ENCODE measurements at regions not wholly inside any gene's neighbourhood (a gene's known extent, or its start where the extent isn't known, plus 50 kb on each side); places are given as distances from the start of the nearest gene placed in this dataset.

DNA sequence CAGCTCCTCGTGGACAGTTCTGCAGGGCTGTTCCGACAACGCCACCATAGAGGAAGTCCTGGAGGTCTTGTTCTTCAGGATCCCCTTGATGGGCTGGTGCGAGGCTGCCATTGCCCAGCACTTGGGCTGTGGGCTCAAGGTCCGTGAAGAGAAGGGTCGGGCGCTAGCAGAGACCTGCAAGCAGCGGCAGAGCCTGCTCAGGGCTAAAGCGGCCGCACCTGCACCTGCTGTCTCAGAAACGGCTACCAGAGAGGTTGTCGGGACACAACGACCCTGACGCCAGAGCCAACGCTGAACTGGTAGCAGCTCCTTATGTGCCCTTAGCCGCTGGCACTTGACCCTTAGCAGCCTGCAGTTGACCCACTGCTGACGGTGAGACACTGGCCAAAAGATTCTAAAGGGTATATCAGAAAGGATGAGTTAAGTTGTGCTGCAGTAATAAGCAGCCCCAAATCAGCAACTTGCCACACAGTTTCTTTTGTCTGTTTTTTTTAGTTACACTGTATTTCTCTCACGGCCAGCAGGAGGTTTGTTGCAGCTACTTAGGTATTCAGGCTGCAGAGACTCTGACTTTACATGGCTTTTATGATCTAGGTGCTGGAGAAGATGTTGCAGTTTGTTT, 55.5 kb upstream of the ST6GAL2 start:
- no peaks in the 10 kb centered on the region for H3K36me3 ChIP-seq (replicated peaks; ENCODE audit: control insufficient read depth, insufficient read depth, low read length)
- no peak for DNase-seq
- no peaks in the 10 kb centered on the region for H3K27me3 ChIP-seq (ENCODE audit: control insufficient read depth, insufficient read depth, low read length)
- H3K4me3 ChIP-seq (ENCODE audit: insufficient read depth, low read depth, low read length) = no peak overlapping the region

- Histone ChIP-seq H3K4me3 (ENCODE audit: insufficient read depth, low read depth, low read length) (no peak overlapping the region), H3K36me3 (replicated peaks; ENCODE audit: control insufficient read depth, insufficient read depth, low read length) (no peaks in the 10 kb centered on the region), H3K27me3 (ENCODE audit: control insufficient read depth, insufficient read depth, low read length) (no peaks in the 10 kb centered on the region)
- DNase-seq = no peak
These were observed 57.7 kb upstream of the ST6GAL2 start for GRCh38 chr2:106943468-106944200.

DNA sequence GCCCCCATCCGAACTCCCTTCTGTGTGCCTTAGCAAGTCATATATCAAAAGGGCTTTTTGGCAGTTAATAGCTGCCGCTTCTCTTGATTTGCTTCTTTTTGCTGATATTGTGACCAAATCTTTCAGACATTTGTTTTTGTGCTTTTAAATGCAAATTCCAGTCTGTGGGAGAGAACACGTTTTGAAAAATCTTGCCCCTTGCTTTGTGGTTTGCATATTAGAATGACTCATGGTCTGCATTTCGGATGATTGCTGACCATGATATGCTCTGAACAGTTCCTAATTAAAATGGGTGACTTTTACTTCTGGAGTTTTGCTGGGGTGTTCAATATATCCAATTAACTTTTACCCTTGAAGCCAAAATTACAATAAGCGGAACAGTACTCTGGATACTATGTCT, 58.2 kb upstream of the ST6GAL2 start:
- no peak for DNase-seq
- no peaks in the 10 kb centered on the region for H3K27me3 ChIP-seq (ENCODE audit: control insufficient read depth, insufficient read depth, low read length)
- H3K4me3 ChIP-seq (ENCODE audit: insufficient read depth, low read depth, low read length) = no peak overlapping the region
- no peaks in the 10 kb centered on the region for H3K36me3 ChIP-seq (replicated peaks; ENCODE audit: control insufficient read depth, insufficient read depth, low read length)

GRCh38 chr2:106948540-106948939, 62.6 kb upstream of the ST6GAL2 start:
- no peaks in the 10 kb centered on the region for H3K36me3 ChIP-seq (replicated peaks; ENCODE audit: control insufficient read depth, insufficient read depth, low read length)
- H3K4me3 ChIP-seq (ENCODE audit: insufficient read depth, low read depth, low read length) = no peak overlapping the region
- no peaks in the 10 kb centered on the region for H3K27me3 ChIP-seq (ENCODE audit: control insufficient read depth, insufficient read depth, low read length)
- DNase-seq = no peak

GRCh38 chr2:106953236-106953635, 67.3 kb upstream of the ST6GAL2 start:
- no peak for DNase-seq
- Histone ChIP-seq H3K27me3 (ENCODE audit: control insufficient read depth, insufficient read depth, low read length) (no peaks in the 10 kb centered on the region), H3K4me3 (ENCODE audit: insufficient read depth, low read depth, low read length) (no peak overlapping the region), H3K36me3 (replicated peaks; ENCODE audit: control insufficient read depth, insufficient read depth, low read length) (no peaks in the 10 kb centered on the region)

DNA sequence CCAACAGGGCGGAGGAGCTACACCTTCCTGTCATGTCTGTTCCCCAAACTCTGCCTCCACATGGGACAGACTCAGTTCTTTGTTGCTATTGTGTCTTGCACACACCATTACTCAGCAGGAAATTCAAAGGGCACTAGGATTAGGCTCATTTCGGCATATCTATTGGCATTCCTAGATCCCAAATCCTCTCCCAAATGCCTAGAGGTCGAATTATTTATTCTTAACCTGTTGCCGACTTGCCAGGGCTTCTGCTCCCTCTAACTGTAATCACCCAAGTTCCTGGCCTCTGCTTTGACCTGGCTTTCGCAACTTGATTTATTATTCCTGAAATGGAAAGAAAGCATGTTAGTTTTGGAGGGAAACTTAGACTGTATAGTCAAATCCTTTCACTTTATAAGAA, 67.8 kb upstream of the ST6GAL2 start:
- no peaks in the 10 kb centered on the region for H3K27me3 ChIP-seq (ENCODE audit: control insufficient read depth, insufficient read depth, low read length)
- no peak overlapping the region for H3K4me3 ChIP-seq (ENCODE audit: insufficient read depth, low read depth, low read length)
- DNase-seq = no peak
- no peaks in the 10 kb centered on the region for H3K36me3 ChIP-seq (replicated peaks; ENCODE audit: control insufficient read depth, insufficient read depth, low read length)

DNA sequence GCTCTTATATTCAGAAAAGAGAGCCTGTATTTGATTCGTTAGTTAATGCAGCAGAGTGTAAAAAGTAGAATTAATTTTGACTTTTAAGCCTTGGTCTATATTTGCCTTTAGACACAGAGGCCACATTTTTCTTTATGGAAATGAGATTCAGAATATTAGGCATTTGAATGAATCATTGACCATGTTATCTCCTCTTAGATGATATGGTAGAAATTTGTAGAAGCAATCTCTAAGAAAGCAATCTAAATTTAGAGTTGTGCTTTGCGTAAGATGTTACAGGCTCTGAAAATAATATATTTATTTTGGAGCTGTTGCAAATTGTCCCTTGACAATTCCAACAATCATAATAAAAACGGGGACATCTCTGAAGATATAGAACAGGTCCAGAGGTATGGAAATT, 68.3 kb upstream of the ST6GAL2 start:
- no peak overlapping the region for H3K4me3 ChIP-seq (ENCODE audit: insufficient read depth, low read depth, low read length)
- no peak for DNase-seq
- H3K36me3 ChIP-seq (replicated peaks; ENCODE audit: control insufficient read depth, insufficient read depth, low read length) = no peaks in the 10 kb centered on the region
- no peaks in the 10 kb centered on the region for H3K27me3 ChIP-seq (ENCODE audit: control insufficient read depth, insufficient read depth, low read length)

- no peaks in the 10 kb centered on the region for H3K36me3 ChIP-seq (replicated peaks; ENCODE audit: control insufficient read depth, insufficient read depth, low read length)
- no peaks in the 10 kb centered on the region for H3K27me3 ChIP-seq (ENCODE audit: control insufficient read depth, insufficient read depth, low read length)
- no peak overlapping the region for H3K4me3 ChIP-seq (ENCODE audit: insufficient read depth, low read depth, low read length)
These were observed 70.4 kb upstream of the ST6GAL2 start for GRCh38 chr2:106956416-106956815.

DNA sequence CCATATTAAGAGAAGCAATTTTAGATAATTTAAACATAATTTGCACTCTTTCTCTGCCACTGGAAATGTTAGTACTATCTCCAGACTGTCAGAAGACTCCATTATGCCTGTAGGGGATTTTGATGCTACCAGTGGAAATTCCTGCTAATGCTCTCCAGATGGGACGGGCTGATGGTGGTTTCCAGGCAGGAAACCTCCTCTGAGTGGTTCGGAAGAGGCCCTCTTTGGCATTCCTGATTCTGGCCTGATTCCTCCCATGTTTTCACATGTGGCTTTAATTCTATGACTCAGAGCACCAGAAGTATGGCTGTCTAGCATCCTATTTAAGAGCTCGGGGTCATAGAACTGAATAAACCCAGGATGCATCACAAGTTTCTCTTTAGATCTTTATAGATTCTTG, 70.9 kb upstream of the ST6GAL2 start:
- Histone ChIP-seq H3K36me3 (replicated peaks; ENCODE audit: control insufficient read depth, insufficient read depth, low read length) (no peaks in the 10 kb centered on the region), H3K27me3 (ENCODE audit: control insufficient read depth, insufficient read depth, low read length) (no peaks in the 10 kb centered on the region), H3K4me3 (ENCODE audit: insufficient read depth, low read depth, low read length) (no peak overlapping the region)
- DNase-seq = no peak

More at GRCh38 chr2:106956416-106956815, 70.4 kb upstream of the ST6GAL2 start:
- no peak for DNase-seq

DNA sequence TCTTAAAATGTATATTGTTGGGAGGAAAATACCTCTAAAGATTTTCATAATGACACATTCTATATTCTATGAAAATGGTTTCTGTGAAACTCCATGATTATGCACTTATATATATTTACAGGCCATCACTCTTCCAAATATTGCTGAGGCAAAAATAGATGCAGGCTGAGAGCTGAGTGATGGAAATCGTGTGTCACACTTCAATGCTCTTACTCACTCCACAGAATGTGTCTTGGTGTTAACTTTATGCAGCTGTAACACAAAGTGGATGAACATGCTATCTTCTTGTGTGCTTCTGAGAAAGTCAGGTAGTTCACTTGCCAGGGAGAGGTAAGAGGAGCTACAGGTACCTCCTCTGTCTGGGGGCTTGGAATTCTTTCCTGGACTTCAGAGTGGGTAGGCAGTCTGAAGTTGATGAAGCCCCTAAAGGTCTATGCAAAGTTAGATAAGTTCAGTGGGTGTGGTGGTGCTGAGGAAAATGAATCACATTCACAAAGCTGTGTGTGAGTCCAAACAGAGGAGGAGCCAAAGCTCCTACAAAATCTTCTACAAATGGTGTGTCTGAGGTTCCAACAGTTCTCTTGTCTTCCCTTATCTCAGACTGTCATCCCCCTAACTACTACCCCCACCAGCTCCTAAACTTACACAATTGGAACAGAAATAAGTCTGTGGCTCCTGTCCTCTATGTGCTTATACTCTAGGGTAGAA, 74.2 kb upstream of the ST6GAL2 start:
- Histone ChIP-seq H3K27me3 (ENCODE audit: control insufficient read depth, insufficient read depth, low read length) (no peaks in the 10 kb centered on the region), H3K36me3 (replicated peaks; ENCODE audit: control insufficient read depth, insufficient read depth, low read length) (no peaks in the 10 kb centered on the region), H3K4me3 (ENCODE audit: insufficient read depth, low read depth, low read length) (no peak overlapping the region)
- no peak for DNase-seq

GRCh38 chr2:106960683-106961161, 74.8 kb upstream of the ST6GAL2 start:
- Histone ChIP-seq H3K36me3 (replicated peaks; ENCODE audit: control insufficient read depth, insufficient read depth, low read length) (no peaks in the 10 kb centered on the region), H3K4me3 (ENCODE audit: insufficient read depth, low read depth, low read length) (no peak overlapping the region), H3K27me3 (ENCODE audit: control insufficient read depth, insufficient read depth, low read length) (no peaks in the 10 kb centered on the region)
- no peak for DNase-seq

DNA sequence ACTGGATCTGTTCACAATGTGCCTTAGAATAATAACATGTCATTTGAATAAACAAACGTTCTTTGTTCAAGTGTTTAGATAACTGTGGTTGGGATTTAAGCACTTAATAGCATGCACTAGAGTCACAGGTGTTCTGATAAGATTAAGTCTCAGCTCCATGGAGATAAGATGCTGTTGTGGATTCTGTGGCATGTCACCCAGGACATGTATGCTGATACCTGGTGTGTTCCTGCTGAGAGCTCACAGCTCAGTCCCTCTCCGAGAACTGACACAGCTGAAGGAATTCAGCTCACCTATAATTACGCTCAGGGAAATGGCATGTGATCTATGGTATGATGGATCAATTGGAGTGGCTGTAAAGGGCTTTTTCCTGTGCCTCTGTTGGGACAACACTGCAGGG, 75.4 kb upstream of the ST6GAL2 start:
- no peak for DNase-seq
- Histone ChIP-seq H3K36me3 (replicated peaks; ENCODE audit: control insufficient read depth, insufficient read depth, low read length) (no peaks in the 10 kb centered on the region), H3K27me3 (ENCODE audit: control insufficient read depth, insufficient read depth, low read length) (no peaks in the 10 kb centered on the region), H3K4me3 (ENCODE audit: insufficient read depth, low read depth, low read length) (no peak overlapping the region)

DNA sequence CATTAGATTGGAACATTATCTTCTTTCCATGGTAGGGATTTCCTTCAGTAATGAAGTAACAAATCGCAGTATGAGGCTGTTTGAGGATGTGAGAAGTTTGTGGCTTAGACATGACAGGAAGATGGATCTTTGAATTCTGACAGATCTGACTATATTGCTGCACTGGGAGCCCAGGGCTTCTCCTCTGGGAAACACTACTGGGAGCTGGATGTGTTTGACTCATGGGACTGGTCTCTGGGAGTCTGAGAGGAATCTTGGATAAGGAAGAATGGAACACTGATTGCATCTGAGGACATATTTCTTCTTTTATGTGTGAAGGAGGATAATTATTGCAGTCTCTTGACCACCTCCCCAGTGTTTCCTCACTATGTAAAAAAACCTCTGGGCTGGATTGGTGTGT, 77.2 kb upstream of the ST6GAL2 start:
- no peaks in the 10 kb centered on the region for H3K27me3 ChIP-seq (ENCODE audit: control insufficient read depth, insufficient read depth, low read length)
- no peak for DNase-seq

GRCh38 chr2:106963893-106964292, 77.9 kb upstream of the ST6GAL2 start:
- Histone ChIP-seq H3K4me3 (ENCODE audit: insufficient read depth, low read depth, low read length) (no peak overlapping the region), H3K27me3 (ENCODE audit: control insufficient read depth, insufficient read depth, low read length) (no peaks in the 10 kb centered on the region), H3K36me3 (replicated peaks; ENCODE audit: control insufficient read depth, insufficient read depth, low read length) (no peaks in the 10 kb centered on the region)
- no peak for DNase-seq

More for the DNA sequence above, 77.2 kb upstream of the ST6GAL2 start:
- Histone ChIP-seq H3K4me3 (ENCODE audit: insufficient read depth, low read depth, low read length) (no peak overlapping the region), H3K36me3 (replicated peaks; ENCODE audit: control insufficient read depth, insufficient read depth, low read length) (no peaks in the 10 kb centered on the region)

GRCh38 chr2:106965611-106966010, 79.6 kb upstream of the ST6GAL2 start:
- no peak for DNase-seq
- no peak overlapping the region for H3K4me3 ChIP-seq (ENCODE audit: insufficient read depth, low read depth, low read length)
- no peaks in the 10 kb centered on the region for H3K36me3 ChIP-seq (replicated peaks; ENCODE audit: control insufficient read depth, insufficient read depth, low read length)
- no peaks in the 10 kb centered on the region for H3K27me3 ChIP-seq (ENCODE audit: control insufficient read depth, insufficient read depth, low read length)
